ENCODE measurements at regions not wholly inside any gene's neighbourhood (a gene's known extent, or its start where the extent isn't known, plus 50 kb on each side); places are given as distances from the start of the nearest gene placed in this dataset.
"Not testable (repeated sequence)": the region's sequence is repeated elsewhere in the genome, so short reads cannot be mapped to it uniquely, and the experiment has no call there.

DNA sequence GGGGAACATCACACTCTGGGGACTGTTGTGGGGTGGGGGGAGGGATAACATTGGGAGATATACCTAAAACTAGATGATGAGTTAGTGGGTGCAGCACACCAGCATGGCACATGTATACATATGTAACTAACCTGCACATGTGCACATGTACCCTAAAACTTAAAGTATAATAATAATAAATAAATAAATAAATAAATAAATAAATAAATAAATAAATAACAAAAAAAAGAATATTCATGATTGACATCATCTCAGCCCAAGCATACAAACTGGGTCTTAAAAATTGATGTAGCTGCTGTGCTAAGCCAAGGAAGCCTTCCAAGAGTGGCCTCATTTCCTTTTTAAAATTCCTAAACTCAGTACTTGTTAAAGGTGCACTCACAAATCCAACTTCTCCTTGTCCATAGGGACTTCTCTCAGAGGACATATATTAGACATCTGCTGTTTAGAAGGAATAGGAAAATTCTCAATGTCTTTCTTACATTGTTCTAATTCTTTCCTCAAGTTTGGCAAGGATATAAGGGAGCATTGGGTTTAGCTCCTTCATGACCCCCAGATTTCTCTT lies 1235.4 kb downstream of the CNTNAP5 start:
- TF ChIP-seq, protein P1, sequence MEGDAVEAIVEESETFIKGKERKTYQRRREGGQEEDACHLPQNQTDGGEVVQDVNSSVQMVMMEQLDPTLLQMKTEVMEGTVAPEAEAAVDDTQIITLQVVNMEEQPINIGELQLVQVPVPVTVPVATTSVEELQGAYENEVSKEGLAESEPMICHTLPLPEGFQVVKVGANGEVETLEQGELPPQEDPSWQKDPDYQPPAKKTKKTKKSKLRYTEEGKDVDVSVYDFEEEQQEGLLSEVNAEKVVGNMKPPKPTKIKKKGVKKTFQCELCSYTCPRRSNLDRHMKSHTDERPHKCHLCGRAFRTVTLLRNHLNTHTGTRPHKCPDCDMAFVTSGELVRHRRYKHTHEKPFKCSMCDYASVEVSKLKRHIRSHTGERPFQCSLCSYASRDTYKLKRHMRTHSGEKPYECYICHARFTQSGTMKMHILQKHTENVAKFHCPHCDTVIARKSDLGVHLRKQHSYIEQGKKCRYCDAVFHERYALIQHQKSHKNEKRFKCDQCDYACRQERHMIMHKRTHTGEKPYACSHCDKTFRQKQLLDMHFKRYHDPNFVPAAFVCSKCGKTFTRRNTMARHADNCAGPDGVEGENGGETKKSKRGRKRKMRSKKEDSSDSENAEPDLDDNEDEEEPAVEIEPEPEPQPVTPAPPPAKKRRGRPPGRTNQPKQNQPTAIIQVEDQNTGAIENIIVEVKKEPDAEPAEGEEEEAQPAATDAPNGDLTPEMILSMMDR (IDR thresholded peaks at IDR 0.05), result not testable (repeated sequence)
- not testable (repeated sequence) for TF ChIP-seq POLR2A (IDR thresholded peaks at IDR 0.05)

Data from right lobe of liver (tissue), 4 donors.